ENCODE measurements at regions not wholly inside any gene's neighbourhood (a gene's known extent, or its start where the extent isn't known, plus 50 kb on each side); places are given as distances from the start of the nearest gene placed in this dataset.

- CTCF ChIA-PET: interaction anchor here (1.1 kb wide), 1 partner anchor 441 kb away, joined by 4 read pairs; no protein-coding TSS in a partner anchor
These were observed 442.6 kb upstream of the IGFBP3 start for GRCh38 chr7:46363688-46364087.

DNA sequence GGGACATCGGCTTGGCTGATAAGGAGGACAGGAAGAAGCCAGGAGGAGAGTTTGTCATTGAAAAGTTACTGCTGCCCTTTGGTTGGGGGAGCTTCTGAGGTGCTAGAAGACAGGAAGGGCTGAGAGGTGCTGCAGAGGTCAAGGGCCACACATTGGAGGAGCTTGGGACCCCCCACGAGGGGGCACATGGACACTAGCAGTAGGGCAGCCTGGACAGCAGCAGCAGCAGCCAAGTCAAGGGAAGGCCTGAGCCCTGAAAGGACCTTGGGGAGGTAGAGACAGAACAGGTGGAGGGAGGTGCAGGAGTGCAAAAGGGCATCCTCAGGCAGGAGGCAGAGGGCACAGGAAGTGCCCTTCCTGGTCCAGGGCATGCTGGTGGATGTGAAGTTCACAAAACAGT is 439.7 kb upstream of the IGFBP3 start:
- no peak for DNase-seq (ENCODE audit: low read depth, low spot score)
- TF ChIP-seq CTCF (IDR thresholded peaks at IDR 0.05; ENCODE audit: low read depth, low read length): no peak
- H3K27ac ChIP-seq (ENCODE audit: low read depth, low read length): no peak overlapping the region
- POLR2A ChIA-PET: no interaction called here
- CTCF ChIA-PET: no interaction called here
- H3K4me3 ChIP-seq (ENCODE audit: low read depth, low read length): no peak overlapping the region
- no peaks in the 10 kb centered on the region for H3K27me3 ChIP-seq (ENCODE audit: control insufficient read depth, insufficient read depth, low read length)
- no peaks in the 10 kb centered on the region for H3K9me3 ChIP-seq (ENCODE audit: control insufficient read depth, insufficient read depth, low read length)

More at GRCh38 chr7:46363688-46364087, 442.6 kb upstream of the IGFBP3 start:
- POLR2A ChIA-PET: no interaction called here
- no peaks in the 10 kb centered on the region for H3K27me3 ChIP-seq (ENCODE audit: control insufficient read depth, insufficient read depth, low read length)
- TF ChIP-seq CTCF (IDR thresholded peaks at IDR 0.05; ENCODE audit: low read depth, low read length): no peak
- H3K27ac ChIP-seq (ENCODE audit: low read depth, low read length): no peak overlapping the region
- no peaks in the 10 kb centered on the region for H3K9me3 ChIP-seq (ENCODE audit: control insufficient read depth, insufficient read depth, low read length)
- DNase-seq (ENCODE audit: low read depth, low spot score): no peak
- no peak overlapping the region for H3K4me3 ChIP-seq (ENCODE audit: low read depth, low read length)

GRCh38 chr7:46360296-46360695 is 439.2 kb upstream of the IGFBP3 start:
- no peaks in the 10 kb centered on the region for H3K27me3 ChIP-seq (ENCODE audit: control insufficient read depth, insufficient read depth, low read length)
- ChIA-PET POLR2A (no interaction called here), CTCF (no interaction called here)
- no peak overlapping the region for H3K4me3 ChIP-seq (ENCODE audit: low read depth, low read length)
- H3K9me3 ChIP-seq (ENCODE audit: control insufficient read depth, insufficient read depth, low read length): no peaks in the 10 kb centered on the region
- no peak for TF ChIP-seq CTCF (IDR thresholded peaks at IDR 0.05; ENCODE audit: low read depth, low read length)
- no peak for DNase-seq (ENCODE audit: low read depth, low spot score)
- H3K27ac ChIP-seq (ENCODE audit: low read depth, low read length): no peak overlapping the region

GRCh38 chr7:46357851-46358250 is 436.8 kb upstream of the IGFBP3 start:
- TF ChIP-seq CTCF (IDR thresholded peaks at IDR 0.05; ENCODE audit: low read depth, low read length): no peak
- H3K9me3 ChIP-seq (ENCODE audit: control insufficient read depth, insufficient read depth, low read length): no peaks in the 10 kb centered on the region
- H3K27me3 ChIP-seq (ENCODE audit: control insufficient read depth, insufficient read depth, low read length): no peaks in the 10 kb centered on the region
- no peak overlapping the region for H3K27ac ChIP-seq (ENCODE audit: low read depth, low read length)
- CTCF ChIA-PET: interaction anchor here (1.2 to 1.8 kb wide), 2 partner anchors 436 to 743 kb away, joined by 3 to 7 read pairs; no protein-coding TSS in a partner anchor
- POLR2A ChIA-PET: no interaction called here
- no peak for DNase-seq (ENCODE audit: low read depth, low spot score)
- H3K4me3 ChIP-seq (ENCODE audit: low read depth, low read length): no peak overlapping the region

- no peaks in the 10 kb centered on the region for H3K9me3 ChIP-seq (ENCODE audit: control insufficient read depth, insufficient read depth, low read length)
- no peak for DNase-seq (ENCODE audit: low read depth, low spot score)
- H3K27ac ChIP-seq (ENCODE audit: low read depth, low read length): no peak overlapping the region
- no peaks in the 10 kb centered on the region for H3K27me3 ChIP-seq (ENCODE audit: control insufficient read depth, insufficient read depth, low read length)
- no peak overlapping the region for H3K4me3 ChIP-seq (ENCODE audit: low read depth, low read length)
- no peak for TF ChIP-seq CTCF (IDR thresholded peaks at IDR 0.05; ENCODE audit: low read depth, low read length)
- ChIA-PET CTCF (interaction anchor here (1.2 to 3.2 kb wide), 4 partner anchors 435 to 743 kb away, joined by 3 to 20 read pairs (median 7); partner anchors contain the start of gene IGFBP3), POLR2A (no interaction called here)
These were observed 436.2 kb upstream of the IGFBP3 start for GRCh38 chr7:46357290-46357689.
